Lower lobe of right lung (tissue), 2 donors: ENCODE measurements at regions not wholly inside any gene's neighbourhood (a gene's known extent, or its start where the extent isn't known, plus 50 kb on each side); places are given as distances from the start of the nearest gene placed in this dataset.
"Not testable (repeated sequence)": the region's sequence is repeated elsewhere in the genome, so short reads cannot be mapped to it uniquely, and the experiment has no call there.

Source experiments
- ATAC-seq, 2 donors: fragments of 200-7000 bp; cut with Tn5 transposase; one replicate each; pipeline ENCODE4 v1.9.1; 2020 to 2022; ENCODE audit warnings: mild to moderate bottlenecking in 2 of 2, moderate library complexity in 2 of 2
- DNase-seq: peaks from one replicate; pipeline ENCODE4 v3.0.0-alpha.2; 2020
- H3K27ac ChIP-seq: fragments of 200-600 bp; one replicate; pipeline ENCODE4 v1.8.0; 2022
- H3K27me3 ChIP-seq: fragments of 200-600 bp; one replicate; pipeline ENCODE4 v1.8.0; 2022; ENCODE audit warnings: low read depth
- H3K36me3 ChIP-seq: fragments of 200-600 bp; one replicate; pipeline ENCODE4 v1.8.0; 2022; ENCODE audit warnings: mild to moderate bottlenecking
- H3K4me1 ChIP-seq: fragments of 200-600 bp; one replicate; pipeline ENCODE4 v1.8.0; 2022
- H3K4me3 ChIP-seq: fragments of 200-600 bp; one replicate; pipeline ENCODE4 v1.8.0; 2022; ENCODE audit warnings: mild to moderate bottlenecking
- H3K9me3 ChIP-seq: fragments of 200-600 bp; one replicate; pipeline ENCODE4 v1.8.0; 2022
- intact Hi-C: fragments of 100-400 bp; cut with DNase I; formaldehyde crosslinking; loops from one replicate; pipeline ENCODE4 v1.11.0; 2022
- TF ChIP-seq, protein P1 (sequence below): fragments of 200-600 bp; IDR thresholded peaks from one replicate; pipeline ENCODE4 v1.8.0; 2022; ENCODE audit warnings: antibody characterized with exemption, mild to moderate bottlenecking
- donor health status: DM: no; HTN: yes; CAD: no; lungs with severe emphysema.

GRCh38 chr4:170691168-170691567 is 601.4 kb upstream of the AADAT start:
- no peaks in the 10 kb centered on the region for H3K27me3 ChIP-seq
- TF ChIP-seq, protein P1, sequence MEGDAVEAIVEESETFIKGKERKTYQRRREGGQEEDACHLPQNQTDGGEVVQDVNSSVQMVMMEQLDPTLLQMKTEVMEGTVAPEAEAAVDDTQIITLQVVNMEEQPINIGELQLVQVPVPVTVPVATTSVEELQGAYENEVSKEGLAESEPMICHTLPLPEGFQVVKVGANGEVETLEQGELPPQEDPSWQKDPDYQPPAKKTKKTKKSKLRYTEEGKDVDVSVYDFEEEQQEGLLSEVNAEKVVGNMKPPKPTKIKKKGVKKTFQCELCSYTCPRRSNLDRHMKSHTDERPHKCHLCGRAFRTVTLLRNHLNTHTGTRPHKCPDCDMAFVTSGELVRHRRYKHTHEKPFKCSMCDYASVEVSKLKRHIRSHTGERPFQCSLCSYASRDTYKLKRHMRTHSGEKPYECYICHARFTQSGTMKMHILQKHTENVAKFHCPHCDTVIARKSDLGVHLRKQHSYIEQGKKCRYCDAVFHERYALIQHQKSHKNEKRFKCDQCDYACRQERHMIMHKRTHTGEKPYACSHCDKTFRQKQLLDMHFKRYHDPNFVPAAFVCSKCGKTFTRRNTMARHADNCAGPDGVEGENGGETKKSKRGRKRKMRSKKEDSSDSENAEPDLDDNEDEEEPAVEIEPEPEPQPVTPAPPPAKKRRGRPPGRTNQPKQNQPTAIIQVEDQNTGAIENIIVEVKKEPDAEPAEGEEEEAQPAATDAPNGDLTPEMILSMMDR, result no peak
- no peak overlapping the region for H3K4me3 ChIP-seq
- H3K36me3 ChIP-seq, result no peaks in the 10 kb centered on the region
- intact Hi-C loops, result no loop called here
- no peaks in the 10 kb centered on the region for H3K9me3 ChIP-seq
- no peak overlapping the region for H3K27ac ChIP-seq
- no peaks in the 10 kb centered on the region for H3K4me1 ChIP-seq
- no peak for ATAC-seq
- DNase-seq, result no peak

DNA sequence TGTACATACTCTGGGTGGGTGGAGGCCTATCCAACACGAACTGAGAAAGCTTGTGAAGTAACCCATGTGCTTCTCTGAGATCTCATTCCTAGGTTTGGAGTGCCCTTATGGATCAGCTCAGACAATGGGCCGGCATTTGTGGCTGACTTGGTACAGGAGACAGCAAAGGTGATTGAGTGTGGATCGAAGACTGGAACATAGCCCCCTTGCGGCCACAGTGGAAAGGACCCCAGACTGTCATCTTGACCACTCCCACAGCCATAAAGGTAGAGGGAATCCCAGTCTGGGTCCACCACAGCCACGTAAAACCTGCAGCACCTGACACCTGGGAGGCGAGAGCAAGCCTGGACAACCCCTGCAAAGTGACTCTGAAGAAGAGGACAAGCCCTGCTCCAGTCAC is 598.0 kb upstream of the AADAT start:
- ATAC-seq, result no peak
- no peaks in the 10 kb centered on the region for H3K9me3 ChIP-seq
- DNase-seq, result no peak
- H3K4me1 ChIP-seq, result no peaks in the 10 kb centered on the region
- no peaks in the 10 kb centered on the region for H3K27me3 ChIP-seq
- H3K27ac ChIP-seq, result no peak overlapping the region
- intact Hi-C loops, result no loop called here
- TF ChIP-seq, protein P1, result no peak
- no peak overlapping the region for H3K4me3 ChIP-seq
- H3K36me3 ChIP-seq, result no peaks in the 10 kb centered on the region

- H3K4me1 ChIP-seq, H3K27ac ChIP-seq, intact Hi-C loops, ATAC-seq, H3K27me3 ChIP-seq, DNase-seq, H3K36me3 ChIP-seq, H3K9me3 ChIP-seq, H3K4me3 ChIP-seq: not testable (repeated sequence)
These were observed 595.9 kb upstream of the AADAT start for GRCh38 chr4:170685701-170686100.

DNA sequence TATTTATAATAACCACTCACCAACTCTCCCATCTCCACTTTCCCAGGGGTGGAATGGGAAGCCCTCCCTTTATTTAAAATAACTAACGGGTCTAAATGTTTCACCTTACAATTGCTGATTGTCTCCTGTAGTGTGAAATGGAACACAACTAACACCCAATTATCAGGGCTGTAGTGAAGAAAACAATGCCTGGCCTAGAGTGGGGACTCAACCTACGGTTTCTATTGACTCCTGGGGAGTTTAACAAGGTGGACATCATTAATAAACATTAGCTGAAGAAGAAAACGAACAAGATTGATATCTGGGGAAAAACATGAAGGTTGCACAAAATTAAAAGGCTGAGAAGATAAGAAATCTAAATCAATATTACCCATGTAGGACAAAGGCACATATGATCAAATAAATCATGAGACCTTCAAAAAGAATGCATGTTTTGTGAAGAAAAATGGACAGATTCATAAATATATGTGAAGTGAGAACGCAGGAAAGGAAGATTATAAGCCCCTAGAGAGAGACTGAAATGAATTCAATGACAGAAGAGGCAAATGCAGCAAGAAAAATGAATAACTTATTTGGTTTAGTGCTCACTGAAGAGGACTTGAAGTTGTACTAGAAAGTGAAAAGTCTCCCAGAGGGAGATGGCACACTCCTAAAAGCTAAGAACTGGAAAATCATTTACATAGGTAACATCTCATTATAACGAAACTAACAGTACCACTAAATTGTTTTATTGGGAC is 593.0 kb upstream of the AADAT start:
- TF ChIP-seq, protein P1, result no peak
- ATAC-seq, result no peak
- no peak overlapping the region for H3K27ac ChIP-seq

DNA sequence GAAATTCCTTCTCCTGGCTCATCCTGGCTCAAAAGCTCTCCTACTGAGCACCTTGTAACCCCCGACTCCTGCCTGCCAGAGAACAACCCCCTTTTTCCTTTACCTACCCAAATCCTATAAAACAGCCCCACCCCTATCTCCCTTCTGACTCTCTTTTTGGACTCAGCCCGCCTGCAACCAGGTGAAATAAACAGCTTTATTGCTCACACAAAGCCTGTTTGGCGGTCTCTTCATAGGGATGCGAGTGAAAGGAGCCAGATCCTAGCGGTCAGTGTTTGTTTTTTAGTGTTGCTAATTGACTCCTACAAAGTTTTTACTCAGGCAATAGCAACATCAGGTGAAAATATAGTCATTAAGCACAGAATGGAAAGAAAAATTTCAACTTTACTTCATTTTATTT is 592.3 kb upstream of the AADAT start:
- H3K36me3 ChIP-seq, intact Hi-C loops, H3K4me3 ChIP-seq, H3K27me3 ChIP-seq, H3K27ac ChIP-seq, H3K4me1 ChIP-seq, H3K9me3 ChIP-seq, ATAC-seq, DNase-seq: not testable (repeated sequence)

More for the DNA sequence above, 593.0 kb upstream of the AADAT start:
- no peaks in the 10 kb centered on the region for H3K9me3 ChIP-seq
- H3K4me3 ChIP-seq, result no peak overlapping the region
- no peaks in the 10 kb centered on the region for H3K36me3 ChIP-seq
- no peaks in the 10 kb centered on the region for H3K27me3 ChIP-seq
- intact Hi-C loops, result no loop called here
- no peak for DNase-seq
- no peaks in the 10 kb centered on the region for H3K4me1 ChIP-seq

DNA sequence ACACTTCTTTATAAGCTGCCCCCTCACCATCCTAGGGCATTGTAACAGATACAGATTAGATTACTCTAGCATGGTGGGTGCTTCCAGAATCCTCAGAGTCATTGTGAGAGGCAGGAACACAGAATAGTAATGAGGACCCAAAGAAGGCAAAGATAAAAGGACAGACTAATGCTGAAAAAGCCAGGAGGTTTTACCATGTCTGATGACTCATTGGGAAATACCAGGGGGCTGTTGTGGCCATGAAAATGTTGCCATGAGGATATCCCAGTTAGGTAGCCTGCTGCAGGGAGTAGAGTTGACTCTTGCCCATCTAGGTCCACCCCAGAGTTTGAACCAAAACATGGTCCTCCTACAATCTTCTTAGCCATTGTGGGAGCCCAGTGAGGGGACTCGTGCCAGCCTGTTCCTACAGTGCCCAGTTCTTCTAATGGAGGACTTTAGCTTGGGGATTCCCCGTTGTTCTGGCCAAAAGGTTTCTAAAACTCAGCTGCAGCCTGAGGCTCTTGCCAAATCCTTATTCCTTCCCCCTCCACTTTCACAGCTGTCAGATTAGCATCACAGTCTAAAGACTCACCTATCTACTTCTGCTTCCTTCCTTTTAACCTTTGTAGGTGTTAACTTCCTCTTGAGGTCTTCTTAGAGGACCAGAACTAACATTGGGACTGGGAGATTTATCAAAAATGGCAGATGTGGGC is 586.0 kb upstream of the AADAT start:
- ATAC-seq (no peak), DNase-seq (no peak)
- H3K9me3 ChIP-seq, result no peaks in the 10 kb centered on the region
- no peak overlapping the region for H3K4me3 ChIP-seq
- H3K4me1 ChIP-seq, result no peaks in the 10 kb centered on the region
- no peak overlapping the region for H3K27ac ChIP-seq
- no peaks in the 10 kb centered on the region for H3K27me3 ChIP-seq
- intact Hi-C loops, result no loop called here
- H3K36me3 ChIP-seq, result no peaks in the 10 kb centered on the region
- TF ChIP-seq, protein P1, result no peak
